ENCODE measurements at regions not wholly inside any gene's neighbourhood (a gene's known extent, or its start where the extent isn't known, plus 50 kb on each side); places are given as distances from the start of the nearest gene placed in this dataset.

DNA sequence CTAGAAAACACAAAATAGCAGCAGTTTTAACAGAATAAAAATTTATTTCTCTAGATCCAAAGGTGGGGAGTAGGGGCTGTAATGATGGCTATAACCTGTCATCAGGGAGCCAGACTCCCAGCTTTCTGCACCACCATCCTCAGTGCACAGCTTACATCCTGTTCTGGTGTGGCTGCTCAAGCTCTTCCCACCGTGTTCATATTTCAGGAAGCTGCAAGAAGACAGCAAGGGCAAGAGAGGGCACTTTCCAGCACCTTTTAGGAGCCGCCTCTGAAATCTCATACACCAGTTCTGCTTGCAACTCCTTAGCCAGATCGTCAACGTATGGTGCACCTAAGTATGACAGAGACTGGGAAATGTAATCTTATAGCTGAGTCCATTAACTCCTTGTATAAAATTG lies 253.7 kb downstream of the CENPC start:
- TF ChIP-seq CTCF (conservative IDR thresholded peaks at IDR 0.05; ENCODE audit: low read depth, low read length) (no peak), EZH2 (IDR thresholded peaks at IDR 0.05; ENCODE audit: borderline replicate concordance, low read depth, low read length, poor library complexity, severe bottlenecking) (no peak)
